PC-3 (cell line): ENCODE measurements at regions not wholly inside any gene's neighbourhood (a gene's known extent, or its start where the extent isn't known, plus 50 kb on each side); places are given as distances from the start of the nearest gene placed in this dataset.
A peak's percentile ranks its signal among the peaks of the same experiment; 100 is the strongest.

Source experiments
- ATAC-seq: fragments of 200-7000 bp; cut with Tn5 transposase; 2 replicates; pipeline ENCODE4 v1.9.1; 2020; ENCODE audit warnings: mild to moderate bottlenecking, moderate library complexity
- BruUV-seq: library from RNA; stranded (reverse); fragments of 400-500 nt; replicated peaks from 2 replicates; lab custom pipeline; 2021; lab: Mats Ljungman, UMichigan
- CTCF ChIA-PET: fragments of 300-600 bp; sonication (Branson Sonifier 250); formaldehyde crosslinking; loops from one replicate; lab custom pipeline; 2022; ENCODE audit warnings: antibody characterized with exemption; lab: Charles Lee
- POLR2A ChIA-PET: fragments of 300-600 bp; sonication (Branson Sonifier 250); formaldehyde crosslinking; loops from one replicate; lab custom pipeline; 2022; ENCODE audit warnings: antibody characterized with exemption; ENCODE audit not compliant: unreplicated experiment; lab: Charles Lee
- DNase-seq: peaks from one replicate; pipeline ENCODE4 v3.0.0-alpha.2; 2015
- H2AFZ ChIP-seq: fragments of 300-600 bp; sonication (generic); 2 replicates; pipeline ENCODE4 v1.6.0; 2016; ENCODE audit warnings: antibody characterized with exemption, low read length
- H3F3A ChIP-seq: fragments of 300-600 bp; sonication (generic); one replicate; pipeline ENCODE4 v1.6.0; 2017; ENCODE audit warnings: antibody characterized with exemption, low read length, control low read depth, mild to moderate bottlenecking; ENCODE audit not compliant: unreplicated experiment
- H3K27ac ChIP-seq: fragments of 300-600 bp; sonication (generic); 2 replicates; pipeline ENCODE4 v1.5.1; 2016; ENCODE audit warnings: mild to moderate bottlenecking, low read length
- H3K27me3 ChIP-seq: fragments of 300-600 bp; sonication (generic); 2 replicates; pipeline ENCODE4 v1.6.1; 2016; ENCODE audit warnings: low read length, mixed read lengths
- H3K36me3 ChIP-seq: fragments of 300-600 bp; sonication (generic); 2 replicates; pipeline ENCODE4 v1.6.1; 2016; ENCODE audit warnings: low read depth, mixed run types, low read length, mixed read lengths
- H3K4me1 ChIP-seq: fragments of 300-600 bp; sonication (generic); 2 replicates; pipeline ENCODE4 v1.5.1; 2016; ENCODE audit warnings: low read length; ENCODE audit not compliant: insufficient read depth
- H3K4me2 ChIP-seq: fragments of 300-600 bp; sonication (generic); 2 replicates; pipeline ENCODE4 v1.6.0; 2016; ENCODE audit warnings: low read length
- H3K4me3 ChIP-seq: fragments of 300-600 bp; sonication (generic); 2 replicates; pipeline ENCODE4 v1.5.1; 2016; ENCODE audit warnings: mild to moderate bottlenecking, low read length, mixed read lengths
- H3K79me2 ChIP-seq: fragments of 300-600 bp; sonication (generic); 2 replicates; pipeline ENCODE4 v1.6.1; 2017; ENCODE audit warnings: low read length, mixed read lengths
- H3K9ac ChIP-seq: fragments of 300-600 bp; sonication (generic); 2 replicates; pipeline ENCODE4 v1.6.0; 2016; ENCODE audit warnings: mild to moderate bottlenecking, low read length
- H3K9me2 ChIP-seq: fragments of 300-600 bp; sonication (generic); replicated peaks from 2 replicates; pipeline ENCODE4 v1.6.1; 2016; ENCODE audit warnings: mixed run types, low read length, mixed read lengths
- H3K9me3 ChIP-seq: fragments of 300-600 bp; sonication (generic); 2 replicates; pipeline ENCODE4 v1.6.1; 2016; ENCODE audit warnings: low read length, mixed read lengths
- H4K20me1 ChIP-seq: fragments of 300-600 bp; sonication (generic); 2 replicates; pipeline ENCODE4 v1.6.1; 2016; ENCODE audit warnings: low read length, mixed read lengths
- CTCF ChIP-seq: fragments of 300-600 bp; sonication (generic); conservative IDR thresholded peaks from 2 replicates; pipeline ENCODE4 v1.5.1; 2017; ENCODE audit warnings: antibody characterized with exemption, low read depth, mild to moderate bottlenecking, low read length
- EZH2 ChIP-seq: fragments of 300-600 bp; sonication (generic); IDR thresholded peaks from one replicate; pipeline ENCODE4 v1.6.1; 2017; ENCODE audit warnings: antibody characterized with exemption, mild to moderate bottlenecking, low read length; ENCODE audit not compliant: unreplicated experiment
- EZH2phosphoT487 ChIP-seq: fragments of 300-600 bp; sonication (generic); IDR thresholded peaks from 2 replicates; pipeline ENCODE4 v1.6.1; 2018; ENCODE audit warnings: mild to moderate bottlenecking, antibody characterized with exemption, low read length, borderline replicate concordance
- intact Hi-C: fragments of 100-400 bp; cut with micrococcal nuclease; formaldehyde crosslinking; loops from 2 replicates; pipeline ENCODE4 v1.9.0; 2023

DNA sequence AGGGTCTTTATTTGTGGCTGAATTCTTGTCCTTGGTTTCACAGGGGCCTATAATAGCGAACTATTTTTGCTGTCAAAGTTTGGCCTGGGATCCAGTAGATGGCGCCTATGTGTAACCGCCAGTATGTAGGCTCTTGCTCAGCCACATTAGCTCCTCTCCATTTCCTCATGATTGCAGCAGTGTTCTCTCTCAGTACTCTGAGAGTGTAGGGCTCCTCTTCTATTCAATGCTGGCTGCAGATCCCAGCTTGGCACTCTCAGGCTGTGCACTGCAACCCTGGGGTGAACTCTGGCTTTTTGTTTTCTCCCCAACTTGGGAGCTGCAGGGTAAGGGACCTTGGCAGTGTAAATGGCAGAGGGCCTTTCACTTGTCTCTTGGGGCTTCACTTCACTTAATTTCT lies 344.6 kb upstream of the CHAC2 start:
- DNase-seq = peak; percentile 68
- no TSS peak for BruUV-seq
- intact Hi-C loops = loop anchor here (2.0 to 10.0 kb wide), 2 partner anchors 292 to 318 kb away; no protein-coding TSS in a partner anchor
- Histone ChIP-seq H3K9ac (no peak overlapping the region), H4K20me1 (no peaks in the 10 kb centered on the region), H3K27me3 (no peaks in the 10 kb centered on the region), H3K4me1 (no peaks in the 10 kb centered on the region), H3K36me3 (no peaks in the 10 kb centered on the region), H3K4me3 (no peak overlapping the region), H2AFZ (peak overlapping the region; percentile 52; the same call in 1 of the 2 replicates), H3K9me2 (no peaks in the 10 kb centered on the region), H3K4me2 (no peak overlapping the region), H3K79me2 (no peaks in the 10 kb centered on the region), H3F3A (no peaks in the 10 kb centered on the region), H3K27ac (no peak overlapping the region), H3K9me3 (no peaks in the 10 kb centered on the region)
- POLR2A ChIA-PET = no interaction called here
- no peak for TF ChIP-seq EZH2
- peak; percentile 79 for TF ChIP-seq CTCF
- TF ChIP-seq EZH2phosphoT487 = no peak
- ATAC-seq = peak; percentile 81
- CTCF ChIA-PET = no interaction called here

DNA sequence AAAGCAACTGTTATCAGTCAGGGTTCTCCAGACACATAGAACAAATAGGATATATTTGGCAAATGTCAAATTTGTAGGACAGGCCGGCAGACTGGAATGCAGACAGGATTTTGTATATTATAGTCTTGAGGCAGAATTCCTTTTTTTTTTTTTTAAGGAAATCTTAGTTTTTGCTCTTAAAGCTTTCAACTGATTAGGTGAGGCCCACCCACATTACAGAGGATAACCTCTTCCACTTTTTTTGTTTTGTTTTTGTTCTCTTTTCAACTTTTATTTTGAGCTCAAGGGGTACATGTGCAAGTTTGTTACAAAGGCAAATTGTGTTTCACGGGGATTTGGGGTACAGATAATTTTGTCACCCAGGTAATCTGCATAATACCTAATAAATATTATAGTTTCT lies 350.2 kb upstream of the CHAC2 start:
- no peak overlapping the region for H3K27ac ChIP-seq
- DNase-seq (no peak), ATAC-seq (no peak)
- TF ChIP-seq EZH2phosphoT487 (no peak), EZH2 (no peak), CTCF (no peak)
- POLR2A ChIA-PET = no interaction called here
- CTCF ChIA-PET = no interaction called here
- H3K27me3 ChIP-seq = no peaks in the 10 kb centered on the region
- H3F3A ChIP-seq = no peaks in the 10 kb centered on the region
- intact Hi-C loops = no loop called here
- no peaks in the 10 kb centered on the region for H4K20me1 ChIP-seq
- H3K9me3 ChIP-seq = no peaks in the 10 kb centered on the region
- no peak overlapping the region for H3K4me3 ChIP-seq
- no peak overlapping the region for H3K9ac ChIP-seq
- H3K36me3 ChIP-seq = no peaks in the 10 kb centered on the region
- BruUV-seq = no TSS peak
- no peak overlapping the region for H2AFZ ChIP-seq
- H3K9me2 ChIP-seq = no peaks in the 10 kb centered on the region
- H3K79me2 ChIP-seq = no peaks in the 10 kb centered on the region
- H3K4me1 ChIP-seq = no peaks in the 10 kb centered on the region
- no peak overlapping the region for H3K4me2 ChIP-seq

DNA sequence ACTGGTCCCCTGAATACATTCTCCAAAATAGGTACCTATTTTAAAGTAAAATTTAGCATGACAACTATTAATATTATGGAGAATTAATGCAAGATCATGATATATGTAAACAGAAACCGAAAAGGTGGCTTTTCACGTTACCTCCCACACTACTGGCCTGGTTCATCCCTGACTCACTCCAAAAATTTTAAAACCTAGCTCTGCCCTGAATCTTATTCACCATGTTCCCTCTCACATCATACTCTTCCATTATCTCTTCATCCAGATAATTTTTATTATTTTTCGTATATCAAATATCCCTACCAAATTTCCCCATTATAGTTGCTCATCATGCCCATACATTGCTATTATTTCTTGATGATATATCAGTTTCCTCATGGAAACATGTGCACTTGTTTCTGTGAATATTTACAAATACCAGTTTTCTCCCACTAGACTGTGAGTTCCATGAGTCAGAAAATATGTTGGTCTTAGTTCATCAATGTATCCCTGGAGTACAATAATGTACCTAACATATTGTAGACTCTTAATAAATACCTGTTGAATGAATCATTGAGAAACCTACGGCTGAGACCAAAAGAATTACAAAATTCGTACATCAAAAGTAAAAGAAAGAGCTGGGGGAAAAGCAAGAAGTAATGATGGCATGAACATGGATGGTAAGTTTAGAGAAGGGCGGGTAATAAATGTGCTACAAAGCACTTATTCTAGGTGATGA lies 360.1 kb upstream of the CHAC2 start:
- ATAC-seq = peak; percentile 47
- H3K4me2 ChIP-seq = peak overlapping the region; percentile 58
- no peaks in the 10 kb centered on the region for H3K9me2 ChIP-seq
- no peak overlapping the region for H2AFZ ChIP-seq
- H3K4me3 ChIP-seq = peak overlapping the region; percentile 37
- H3K27ac ChIP-seq = peak overlapping the region; percentile 97
- H3K9ac ChIP-seq = peak overlapping the region; percentile 71
- POLR2A ChIA-PET = no interaction called here
- peak; percentile 85 for DNase-seq
- H3K9me3 ChIP-seq = no peaks in the 10 kb centered on the region
- no peaks in the 10 kb centered on the region for H4K20me1 ChIP-seq
- H3K4me1 ChIP-seq = peaks cover 59% of the 10 kb centered on the region
- BruUV-seq = no TSS peak
- H3K27me3 ChIP-seq = no peaks in the 10 kb centered on the region
- H3K79me2 ChIP-seq = no peaks in the 10 kb centered on the region
- intact Hi-C loops = loop anchor here (2.0 to 10.0 kb wide), 2 partner anchors 49 to 173 kb away; no protein-coding TSS in a partner anchor
- CTCF ChIA-PET = interaction anchor here (0.6 kb wide), 1 partner anchor 206 kb away, joined by 3 read pairs; no protein-coding TSS in a partner anchor
- no peaks in the 10 kb centered on the region for H3K36me3 ChIP-seq
- TF ChIP-seq CTCF = no peak
- no peak for TF ChIP-seq EZH2
- TF ChIP-seq EZH2phosphoT487 = no peak
- peaks cover 13% of the 10 kb centered on the region for H3F3A ChIP-seq
